ENCODE measurements at regions not wholly inside any gene's neighbourhood (a gene's known extent, or its start where the extent isn't known, plus 50 kb on each side); places are given as distances from the start of the nearest gene placed in this dataset.

GRCh38 chr18:51724790-51725721, 527.6 kb upstream of the MEX3C start:
- no peak for TF ChIP-seq CTCF (IDR thresholded peaks at IDR 0.05)
- H3K9me3 ChIP-seq = no peaks in the 10 kb centered on the region
- H3K27ac ChIP-seq = no peak overlapping the region
- no peaks in the 10 kb centered on the region for H3K4me1 ChIP-seq
- H3K4me3 ChIP-seq = no peak overlapping the region
- H3K36me3 ChIP-seq = no peaks in the 10 kb centered on the region
- intact Hi-C loops (cut with DNase I) = no loop called here
- H3K27me3 ChIP-seq = no peaks in the 10 kb centered on the region
- no peak for DNase-seq (ENCODE audit: low spot score in 2 of 2)

- no peak for DNase-seq (ENCODE audit: low spot score in 2 of 2)
- intact Hi-C loops (cut with DNase I) = no loop called here
- H3K27me3 ChIP-seq = no peaks in the 10 kb centered on the region
- no peaks in the 10 kb centered on the region for H3K9me3 ChIP-seq
- H3K27ac ChIP-seq = no peak overlapping the region
- no peak overlapping the region for H3K4me3 ChIP-seq
- no peak for TF ChIP-seq CTCF (IDR thresholded peaks at IDR 0.05)
- no peaks in the 10 kb centered on the region for H3K36me3 ChIP-seq
- H3K4me1 ChIP-seq = no peaks in the 10 kb centered on the region
Observed at GRCh38 chr18:51726614-51727013, 529.1 kb upstream of the MEX3C start.

GRCh38 chr18:51727780-51728179, 530.3 kb upstream of the MEX3C start:
- no peak for DNase-seq (ENCODE audit: low spot score in 2 of 2)
- intact Hi-C loops (cut with DNase I) = no loop called here
- Histone ChIP-seq H3K9me3 (no peaks in the 10 kb centered on the region), H3K36me3 (no peaks in the 10 kb centered on the region), H3K4me3 (no peak overlapping the region), H3K27me3 (no peaks in the 10 kb centered on the region), H3K27ac (no peak overlapping the region), H3K4me1 (no peaks in the 10 kb centered on the region)
- no peak for TF ChIP-seq CTCF (IDR thresholded peaks at IDR 0.05)

- Histone ChIP-seq H3K27me3 (no peaks in the 10 kb centered on the region), H3K4me3 (no peak overlapping the region), H3K36me3 (no peaks in the 10 kb centered on the region), H3K27ac (no peak overlapping the region), H3K9me3 (no peaks in the 10 kb centered on the region), H3K4me1 (no peaks in the 10 kb centered on the region)
- DNase-seq (ENCODE audit: low spot score in 2 of 2) = no peak
- intact Hi-C loops (cut with DNase I) = no loop called here
- no peak for TF ChIP-seq CTCF (IDR thresholded peaks at IDR 0.05)
Observed at GRCh38 chr18:51731070-51731469, 533.6 kb upstream of the MEX3C start.

- no peaks in the 10 kb centered on the region for H3K36me3 ChIP-seq
- H3K9me3 ChIP-seq = no peaks in the 10 kb centered on the region
- H3K27ac ChIP-seq = no peak overlapping the region
- no peaks in the 10 kb centered on the region for H3K27me3 ChIP-seq
- intact Hi-C loops (cut with DNase I) = no loop called here
- no peaks in the 10 kb centered on the region for H3K4me1 ChIP-seq
- no peak for TF ChIP-seq CTCF (IDR thresholded peaks at IDR 0.05)
- H3K4me3 ChIP-seq = no peak overlapping the region
- no peak for DNase-seq (ENCODE audit: low spot score in 2 of 2)
Observed at GRCh38 chr18:51734576-51734975, 537.1 kb upstream of the MEX3C start.

Measured in ascending aorta (tissue), 2 donors.